DND-41 (cell line): ENCODE measurements at regions not wholly inside any gene's neighbourhood (a gene's known extent, or its start where the extent isn't known, plus 50 kb on each side); places are given as distances from the start of the nearest gene placed in this dataset.

Experiments used
- ATAC-seq: fragments of 200-7000 bp; cut with Tn5 transposase; 3 replicates; pipeline ENCODE4 v1.9.1; 2021; ENCODE audit warnings: low read depth; ENCODE audit not compliant: insufficient read depth
- DNase-seq: peaks from one replicate; pipeline ENCODE4 v3.0.0-alpha.2; 2020
- H2AFZ ChIP-seq: 2 replicates; pipeline ENCODE4 v1.6.0; 2012; ENCODE audit warnings: low read depth, low read length
- H3K27ac ChIP-seq: 2 replicates; pipeline ENCODE4 v1.5.1; 2012; ENCODE audit warnings: low read length, inconsistent platforms
- H3K27me3 ChIP-seq: fragments of 200-600 bp; sonication (generic); 2 replicates; pipeline ENCODE4 v1.6.0; 2012; ENCODE audit warnings: low read length, mild to moderate bottlenecking, inconsistent platforms; ENCODE audit not compliant: insufficient read depth, poor library complexity
- H3K36me3 ChIP-seq: 2 replicates; pipeline ENCODE4 v1.5.1; 2012; ENCODE audit warnings: low read length, inconsistent platforms; ENCODE audit not compliant: insufficient read depth
- H3K4me1 ChIP-seq: 2 replicates; pipeline ENCODE4 v1.5.1; 2012; ENCODE audit warnings: mild to moderate bottlenecking, low read length; ENCODE audit not compliant: insufficient read depth
- H3K4me2 ChIP-seq: 2 replicates; pipeline ENCODE4 v1.6.0; 2012; ENCODE audit warnings: mild to moderate bottlenecking, moderate library complexity, low read length, inconsistent platforms; ENCODE audit not compliant: insufficient read depth
- H3K4me3 ChIP-seq, 2 experiments: fragments of 200-600 bp in 1 of 2; shearing (Covaris generic) in 1 of 2; 2 replicates each; pipeline ENCODE4 v1.5.1; 2012 to 2016; ENCODE audit warnings: inconsistent platforms in 2 of 2, low read length in 2 of 2, mild to moderate bottlenecking in 2 of 2, low read depth in 1 of 2, moderate library complexity in 1 of 2
- H3K79me2 ChIP-seq: 2 replicates; pipeline ENCODE4 v1.6.0; 2012; ENCODE audit warnings: low read length, inconsistent platforms; ENCODE audit not compliant: insufficient read depth
- H3K9ac ChIP-seq: 2 replicates; pipeline ENCODE4 v1.6.0; 2012; ENCODE audit warnings: low read depth, mild to moderate bottlenecking, inconsistent platforms, low read length, moderate library complexity
- H3K9me3 ChIP-seq: 2 replicates; pipeline ENCODE4 v1.5.1; 2012; ENCODE audit warnings: low read length, moderate library complexity, mild to moderate bottlenecking, inconsistent platforms; ENCODE audit not compliant: insufficient read depth, severe bottlenecking
- H4K20me1 ChIP-seq: 2 replicates; pipeline ENCODE4 v1.6.0; 2012; ENCODE audit warnings: low read length; ENCODE audit not compliant: insufficient read depth
- EZH2 ChIP-seq: IDR thresholded peaks from 3 replicates; pipeline ENCODE4 v1.6.1; 2012; ENCODE audit warnings: borderline replicate concordance, low read depth, mild to moderate bottlenecking, moderate library complexity, low read length, inconsistent platforms; ENCODE audit not compliant: severe bottlenecking
- TF ChIP-seq, protein P1 (sequence below): IDR thresholded peaks from 2 replicates; pipeline ENCODE4 v1.5.1; 2012; ENCODE audit warnings: borderline replicate concordance, low read length, moderate library complexity, mild to moderate bottlenecking; ENCODE audit not compliant: poor library complexity, severe bottlenecking; ENCODE audit errors: extremely low read depth

- H3K9me3 ChIP-seq = no peaks in the 10 kb centered on the region
- H3K4me3 ChIP-seq = no peak overlapping the region
- no peaks in the 10 kb centered on the region for H3K27me3 ChIP-seq
- no peak overlapping the region for H3K9ac ChIP-seq
- no peaks in the 10 kb centered on the region for H3K79me2 ChIP-seq
- TF ChIP-seq, protein P1, sequence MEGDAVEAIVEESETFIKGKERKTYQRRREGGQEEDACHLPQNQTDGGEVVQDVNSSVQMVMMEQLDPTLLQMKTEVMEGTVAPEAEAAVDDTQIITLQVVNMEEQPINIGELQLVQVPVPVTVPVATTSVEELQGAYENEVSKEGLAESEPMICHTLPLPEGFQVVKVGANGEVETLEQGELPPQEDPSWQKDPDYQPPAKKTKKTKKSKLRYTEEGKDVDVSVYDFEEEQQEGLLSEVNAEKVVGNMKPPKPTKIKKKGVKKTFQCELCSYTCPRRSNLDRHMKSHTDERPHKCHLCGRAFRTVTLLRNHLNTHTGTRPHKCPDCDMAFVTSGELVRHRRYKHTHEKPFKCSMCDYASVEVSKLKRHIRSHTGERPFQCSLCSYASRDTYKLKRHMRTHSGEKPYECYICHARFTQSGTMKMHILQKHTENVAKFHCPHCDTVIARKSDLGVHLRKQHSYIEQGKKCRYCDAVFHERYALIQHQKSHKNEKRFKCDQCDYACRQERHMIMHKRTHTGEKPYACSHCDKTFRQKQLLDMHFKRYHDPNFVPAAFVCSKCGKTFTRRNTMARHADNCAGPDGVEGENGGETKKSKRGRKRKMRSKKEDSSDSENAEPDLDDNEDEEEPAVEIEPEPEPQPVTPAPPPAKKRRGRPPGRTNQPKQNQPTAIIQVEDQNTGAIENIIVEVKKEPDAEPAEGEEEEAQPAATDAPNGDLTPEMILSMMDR = no peak
- no peak for TF ChIP-seq EZH2
- H2AFZ ChIP-seq = no peak overlapping the region
- no peaks in the 10 kb centered on the region for H3K4me1 ChIP-seq
- no peaks in the 10 kb centered on the region for H4K20me1 ChIP-seq
- no peak overlapping the region for H3K4me2 ChIP-seq
- no peak overlapping the region for H3K27ac ChIP-seq
- ATAC-seq (no peak), DNase-seq (no peak)
- H3K36me3 ChIP-seq = no peaks in the 10 kb centered on the region
Measured at GRCh38 chr5:15065091-15065490, 193.5 kb upstream of the ANKH start.

DNA sequence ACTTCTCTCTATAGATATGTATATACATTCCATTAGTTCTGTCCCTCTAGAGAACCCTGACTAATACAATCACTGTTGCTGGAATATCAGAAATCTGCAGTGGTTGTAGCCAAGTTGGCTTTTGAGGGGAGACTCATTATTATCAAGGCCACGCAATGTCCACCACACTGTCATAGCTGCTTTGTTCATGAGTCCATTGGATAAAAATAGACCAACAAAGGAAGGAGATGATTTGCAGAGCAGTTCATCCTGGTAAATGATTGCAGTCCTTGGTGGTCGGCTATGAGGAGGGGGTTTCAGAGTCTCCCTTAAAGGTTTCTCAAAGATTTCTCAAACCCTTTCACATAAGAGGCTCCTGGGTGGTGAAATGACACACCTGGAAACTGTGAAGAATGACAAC is 192.8 kb upstream of the ANKH start:
- no peak for DNase-seq
- Histone ChIP-seq H3K4me3 (no peak overlapping the region), H3K27me3 (no peaks in the 10 kb centered on the region), H2AFZ (no peak overlapping the region), H3K9ac (no peak overlapping the region), H3K4me2 (no peak overlapping the region), H3K79me2 (no peaks in the 10 kb centered on the region), H3K4me1 (no peaks in the 10 kb centered on the region), H3K9me3 (no peaks in the 10 kb centered on the region), H3K36me3 (no peaks in the 10 kb centered on the region), H3K27ac (no peak overlapping the region), H4K20me1 (no peaks in the 10 kb centered on the region)
- no peak for TF ChIP-seq EZH2
- TF ChIP-seq, protein P1 = no peak
- ATAC-seq = no peak

DNA sequence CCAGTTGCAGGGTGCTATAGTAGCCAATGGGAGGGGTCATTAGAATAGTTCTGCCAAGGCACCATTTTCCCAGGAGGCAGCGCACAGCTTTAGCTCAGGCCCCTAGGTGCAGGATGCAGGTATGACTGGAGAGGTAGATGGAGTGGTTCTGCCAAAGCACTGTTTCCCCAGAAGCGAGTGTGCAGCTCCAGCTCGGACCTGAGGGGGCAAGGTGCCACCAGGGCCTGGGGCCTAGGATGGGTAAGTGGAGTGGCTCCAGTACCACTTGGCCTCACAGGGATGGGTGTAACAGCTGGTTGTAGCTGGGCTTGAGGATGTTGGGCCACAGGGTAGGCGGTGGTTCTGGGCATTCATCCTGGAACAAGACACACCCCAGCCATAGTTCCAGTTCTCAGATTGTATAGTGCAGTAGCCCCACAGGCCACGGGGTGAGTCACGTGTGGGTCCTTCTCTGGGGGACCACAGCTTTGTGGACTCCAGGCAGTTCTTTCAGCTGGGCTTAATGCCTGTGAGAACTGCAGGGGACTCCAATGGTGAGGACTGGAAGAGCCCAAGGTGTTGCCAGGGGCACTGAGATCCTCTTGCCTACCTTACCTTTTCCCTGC is 185.5 kb upstream of the ANKH start:
- H3K27ac ChIP-seq = no peak overlapping the region
- TF ChIP-seq, protein P1 = no peak
- no peak for TF ChIP-seq EZH2
- no peaks in the 10 kb centered on the region for H3K36me3 ChIP-seq
- H3K4me3 ChIP-seq = no peak overlapping the region
- H2AFZ ChIP-seq = no peak overlapping the region
- DNase-seq (no peak), ATAC-seq (no peak)
- no peaks in the 10 kb centered on the region for H3K79me2 ChIP-seq
- no peaks in the 10 kb centered on the region for H3K9me3 ChIP-seq
- H4K20me1 ChIP-seq = no peaks in the 10 kb centered on the region
- H3K4me2 ChIP-seq = no peak overlapping the region
- no peaks in the 10 kb centered on the region for H3K27me3 ChIP-seq
- no peak overlapping the region for H3K9ac ChIP-seq
- H3K4me1 ChIP-seq = no peaks in the 10 kb centered on the region

DNA sequence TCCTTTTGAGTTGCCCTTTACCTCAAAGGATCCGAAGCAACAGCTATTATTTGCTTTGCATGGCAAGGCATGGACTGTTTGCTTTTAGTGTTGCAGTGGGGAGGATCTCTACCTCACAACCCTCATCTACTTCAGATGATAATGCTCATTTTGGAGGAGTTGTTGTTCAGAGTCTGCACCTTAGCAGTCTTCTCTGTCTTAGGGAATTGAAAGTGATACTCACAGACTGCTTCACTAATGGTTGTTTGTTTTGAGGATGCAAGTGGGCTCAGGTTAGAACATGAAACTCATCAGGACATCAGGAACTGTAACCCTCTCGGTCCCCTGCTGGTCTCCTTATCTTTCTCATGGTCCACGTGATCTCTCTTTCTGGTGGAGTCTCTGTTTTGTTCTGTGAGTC is 172.9 kb upstream of the ANKH start:
- no peaks in the 10 kb centered on the region for H3K79me2 ChIP-seq
- no peaks in the 10 kb centered on the region for H3K4me1 ChIP-seq
- no peak overlapping the region for H2AFZ ChIP-seq
- H3K27me3 ChIP-seq = no peaks in the 10 kb centered on the region
- H3K9me3 ChIP-seq = no peaks in the 10 kb centered on the region
- no peak overlapping the region for H3K4me2 ChIP-seq
- no peak overlapping the region for H3K27ac ChIP-seq
- ATAC-seq (no peak), DNase-seq (no peak)
- H4K20me1 ChIP-seq = no peaks in the 10 kb centered on the region
- no peak overlapping the region for H3K4me3 ChIP-seq
- no peak overlapping the region for H3K9ac ChIP-seq
- no peaks in the 10 kb centered on the region for H3K36me3 ChIP-seq
- TF ChIP-seq, protein P1 = no peak
- no peak for TF ChIP-seq EZH2
